HG02642 (cell line): ENCODE measurements at regions not wholly inside any gene's neighbourhood (a gene's known extent, or its start where the extent isn't known, plus 50 kb on each side); places are given as distances from the start of the nearest gene placed in this dataset.

Experiments used
- ATAC-seq: cut with Tn5 transposase; IDR thresholded peaks from one replicate; pipeline ENCODE4 v1.9.1; 2021; ENCODE audit warnings: mild to moderate bottlenecking; ENCODE audit not compliant: unreplicated experiment, poor library complexity

DNA sequence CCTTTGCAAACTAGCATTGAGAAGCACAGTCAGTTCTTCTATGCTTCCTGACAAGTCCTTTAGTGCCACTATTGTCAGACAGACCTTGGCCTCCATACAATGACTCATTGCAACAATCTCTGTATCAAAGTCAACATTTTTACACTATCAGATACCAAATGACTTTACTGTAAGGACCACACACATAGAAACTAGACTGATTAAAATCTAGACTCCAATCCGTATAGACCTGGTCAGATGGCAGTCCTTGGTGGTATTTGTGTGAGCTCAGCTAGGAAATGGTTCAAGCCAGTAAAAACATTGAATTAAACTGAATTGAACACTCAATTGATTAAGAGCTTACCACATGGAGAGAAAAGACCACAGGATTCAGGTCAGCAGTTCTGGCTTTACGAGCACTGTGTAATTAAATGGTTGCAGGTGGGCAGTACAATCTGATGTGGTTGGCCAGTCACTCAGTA is 549.8 kb upstream of the LCORL start:
- ATAC-seq: no peak

DNA sequence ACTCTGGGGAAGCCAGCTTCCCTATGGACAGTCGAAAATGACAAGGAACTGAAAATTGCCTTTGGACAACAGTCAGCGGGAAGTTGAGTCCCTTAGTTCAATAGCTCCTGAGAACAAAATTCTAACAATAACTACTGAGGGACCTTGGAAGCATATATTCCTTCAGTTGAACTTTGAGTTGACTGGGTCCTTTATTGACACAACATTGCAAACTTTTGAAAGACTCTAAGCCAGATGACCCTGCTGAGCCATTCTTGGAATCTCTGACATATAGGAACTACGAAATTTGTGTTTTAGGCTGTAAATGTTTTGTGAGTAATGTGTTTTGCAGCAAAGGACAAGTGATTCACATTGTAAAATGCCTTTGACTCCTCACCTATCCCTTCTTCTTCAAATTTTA is 548.8 kb upstream of the LCORL start:
- ATAC-seq: no peak

DNA sequence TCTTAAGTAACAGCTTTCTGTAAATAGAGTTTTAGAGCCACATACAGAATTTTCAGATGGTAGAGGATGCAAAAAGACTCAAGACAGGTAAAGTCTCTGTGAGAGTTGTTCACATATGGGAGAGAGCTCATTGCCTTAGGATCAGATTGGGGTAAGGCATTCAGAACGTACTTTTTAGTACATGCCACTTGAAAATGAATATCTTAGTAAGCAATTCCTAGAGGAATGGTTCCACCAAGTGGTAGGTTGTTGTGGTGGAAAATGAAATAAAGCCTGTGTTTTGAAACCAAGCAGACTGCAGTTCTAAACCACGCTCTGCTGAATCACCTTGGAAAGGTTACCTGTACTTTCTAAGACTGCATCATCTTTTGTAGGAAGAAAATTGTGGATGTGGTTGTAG is 547.0 kb upstream of the LCORL start:
- ATAC-seq: no peak

DNA sequence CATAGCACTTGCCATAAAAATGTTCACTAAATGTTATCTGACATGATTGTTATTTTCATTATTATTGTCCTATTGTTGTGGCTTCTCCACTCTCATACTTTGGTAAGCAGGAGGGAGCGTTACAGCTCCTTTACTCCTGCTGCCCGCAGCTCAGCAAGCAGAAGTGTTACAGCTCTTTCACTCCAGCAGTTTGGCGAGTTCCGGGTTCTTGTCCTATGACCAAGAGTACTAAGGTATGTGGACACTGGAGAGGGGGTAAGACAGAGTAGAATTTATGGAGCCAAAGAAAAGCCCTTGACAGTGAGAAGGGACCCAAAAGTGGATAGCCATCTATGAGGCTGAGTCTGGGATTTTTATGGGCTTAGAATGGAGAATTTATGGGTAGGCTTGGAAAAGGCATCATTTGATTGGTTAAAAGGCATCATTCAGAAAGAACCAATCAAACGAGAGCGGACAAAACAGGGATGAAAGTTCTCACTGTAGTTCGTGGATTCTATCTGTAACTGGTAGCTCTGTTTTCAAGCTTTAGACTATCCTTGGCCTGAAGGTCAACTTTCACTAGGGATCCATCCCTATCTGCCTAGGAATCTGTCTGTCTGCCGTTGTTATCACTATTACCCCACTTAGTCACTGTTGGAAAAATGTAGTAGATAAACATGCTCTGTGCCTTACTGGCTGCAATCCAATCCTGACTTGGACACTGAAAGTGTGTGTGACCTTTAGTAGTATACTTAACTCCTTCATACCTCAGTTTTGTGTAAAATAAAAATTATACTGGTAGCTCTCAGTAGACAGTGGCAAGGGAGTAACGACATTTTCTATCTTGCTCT is 545.6 kb upstream of the LCORL start:
- no peak for ATAC-seq

DNA sequence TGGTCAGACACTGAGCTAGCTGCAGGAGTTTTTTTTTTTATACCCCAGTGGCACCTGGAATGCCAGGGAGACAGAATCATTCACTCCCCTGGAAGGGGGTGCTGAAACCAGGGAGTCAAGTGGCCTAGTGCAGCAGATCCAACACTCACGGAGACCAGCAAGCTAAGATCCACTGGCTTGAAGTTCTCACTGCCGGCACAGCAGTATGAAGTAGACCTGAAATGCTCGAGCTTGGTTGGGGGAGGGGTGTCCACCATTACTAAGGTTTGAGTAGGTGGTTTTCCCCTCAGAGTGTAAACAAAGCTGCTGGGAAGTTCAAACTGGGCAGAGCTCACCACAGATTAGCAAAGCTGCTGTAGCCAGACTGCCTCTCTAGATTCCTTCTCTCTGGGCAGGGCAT is 537.9 kb upstream of the LCORL start:
- no peak for ATAC-seq

DNA sequence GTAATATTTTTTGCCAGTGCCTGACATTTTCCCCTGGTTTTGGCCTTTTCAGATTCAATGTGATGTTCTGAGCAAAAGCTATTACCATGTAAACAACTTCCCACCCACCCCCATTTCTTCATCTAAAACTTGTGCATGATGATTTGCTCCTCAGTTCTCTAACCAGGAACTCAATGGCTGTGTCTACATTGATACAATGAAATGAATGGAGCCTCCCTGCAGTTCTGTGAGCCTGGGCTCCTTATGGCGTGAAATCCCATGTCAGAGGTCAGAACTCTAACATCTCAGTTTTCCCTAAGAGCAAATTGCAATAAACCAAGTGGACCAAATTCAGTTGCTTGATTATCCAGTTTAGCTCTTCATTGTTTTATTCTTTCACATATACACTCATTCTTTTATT is 534.8 kb upstream of the LCORL start:
- ATAC-seq: no peak

DNA sequence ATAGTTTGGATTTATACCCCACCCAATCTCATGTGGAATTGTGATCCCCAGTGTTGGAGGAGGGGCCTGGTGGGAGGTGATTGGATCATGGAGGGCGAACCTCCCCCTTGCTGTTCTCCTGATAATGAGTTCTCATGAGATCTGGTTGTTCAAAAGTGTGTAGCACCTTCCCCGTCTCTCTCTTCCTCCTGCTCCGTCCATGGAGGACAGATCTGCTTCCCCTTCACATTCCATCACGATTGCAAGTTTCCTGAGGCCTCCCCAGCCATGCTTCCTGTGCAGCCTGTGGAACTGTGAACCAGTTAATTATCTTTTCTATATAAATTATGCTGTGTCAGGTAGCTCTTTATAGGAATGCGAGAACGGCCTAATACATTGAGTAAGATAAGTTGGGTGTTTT is 518.8 kb upstream of the LCORL start:
- no peak for ATAC-seq

DNA sequence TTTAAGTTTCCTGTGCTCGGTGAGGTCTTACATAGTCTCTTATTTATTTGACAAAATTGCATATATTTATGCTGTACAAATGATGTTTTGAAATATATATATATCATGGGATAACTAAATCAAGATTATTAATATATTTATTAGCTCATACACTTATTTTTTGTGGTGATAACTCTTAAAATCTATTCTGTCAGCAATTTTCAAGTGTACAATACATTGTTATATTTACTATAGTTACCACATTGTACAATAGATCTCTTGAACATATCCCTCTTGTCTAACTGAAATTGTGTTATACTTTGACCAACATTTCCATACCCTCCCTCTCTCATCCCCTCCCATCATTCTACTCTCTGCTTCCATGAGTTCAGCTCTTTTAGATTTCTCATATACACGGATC is 516.6 kb upstream of the LCORL start:
- ATAC-seq: no peak

DNA sequence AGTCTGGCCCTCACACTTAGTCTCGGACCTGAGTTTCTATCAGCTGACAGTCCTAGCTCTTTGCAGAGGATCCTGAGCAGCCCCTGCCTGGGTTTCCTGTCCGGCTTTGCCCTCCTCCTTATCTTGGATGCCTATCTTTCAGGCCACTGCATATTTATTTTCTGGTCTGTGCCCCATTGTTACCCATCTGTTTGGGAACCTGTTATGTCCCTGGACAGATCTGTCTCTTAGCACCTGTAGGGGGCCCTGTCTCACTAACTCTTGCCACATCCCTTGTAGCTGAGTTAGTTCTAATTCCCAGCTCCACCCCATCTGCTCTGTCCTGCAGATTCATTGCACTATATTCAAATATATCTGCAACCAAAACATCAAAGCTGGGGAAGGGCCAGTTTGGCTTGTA is 514.9 kb upstream of the LCORL start:
- no peak for ATAC-seq

DNA sequence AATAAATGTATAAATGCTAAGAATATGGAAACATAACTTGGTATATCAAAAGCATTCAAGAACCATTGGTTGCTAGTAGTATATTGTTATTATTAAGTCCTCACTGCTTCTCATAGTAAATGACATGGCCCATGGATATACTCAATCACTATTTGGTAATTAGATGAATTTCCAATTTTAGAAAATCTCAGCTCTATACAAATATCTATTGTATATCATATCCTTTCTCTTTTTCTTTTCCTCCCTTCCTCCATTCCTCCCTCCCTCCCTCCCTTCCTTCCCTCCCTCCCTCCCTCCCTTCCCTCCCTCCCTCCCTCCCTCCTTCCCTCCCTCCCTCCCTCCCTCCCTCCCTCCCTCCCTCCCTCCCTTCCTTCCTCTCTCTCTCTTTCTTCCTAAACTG is 514.4 kb upstream of the LCORL start:
- ATAC-seq: no peak

DNA sequence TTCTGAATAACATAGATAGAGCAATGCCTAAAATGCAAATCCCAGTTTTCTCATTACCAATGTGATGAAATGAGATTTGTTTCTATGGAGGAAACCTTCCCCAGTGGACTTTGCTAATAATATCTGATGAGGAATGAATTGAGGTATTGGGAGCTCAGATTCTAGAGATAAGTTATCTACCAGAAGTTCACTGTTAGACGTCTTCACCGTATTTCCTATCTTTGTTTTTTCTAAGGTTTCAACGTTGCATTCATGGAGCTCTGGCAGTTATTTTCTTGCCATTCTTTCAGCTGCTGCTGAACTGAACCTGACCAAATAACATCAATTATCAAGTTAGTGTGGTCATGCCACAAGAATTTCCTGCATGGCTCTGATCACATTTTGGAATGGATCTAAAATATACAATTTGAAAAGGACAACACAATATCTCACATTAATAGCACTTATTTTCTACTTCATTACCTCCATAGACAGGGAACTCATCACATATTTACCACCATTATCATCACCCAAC is 511.8 kb upstream of the LCORL start:
- no peak for ATAC-seq

DNA sequence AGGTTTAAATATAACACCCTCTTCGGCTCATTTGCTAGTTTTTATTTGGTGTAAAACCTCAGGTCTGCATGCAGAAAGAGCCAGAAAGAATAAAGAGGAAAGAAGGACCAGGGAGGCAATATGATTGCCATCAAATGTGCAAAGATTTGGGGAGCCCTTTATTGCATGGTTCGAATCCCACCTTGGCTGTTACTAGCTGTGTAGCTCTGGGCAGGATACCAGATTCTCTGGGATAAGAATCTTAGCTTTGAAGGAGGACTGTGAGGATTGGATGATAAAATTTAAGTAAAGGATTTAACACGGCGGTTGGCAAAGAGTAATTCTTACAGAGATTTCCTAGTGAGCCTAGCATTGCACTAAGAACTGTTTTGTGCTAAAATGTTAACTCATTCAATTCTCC is 510.2 kb upstream of the LCORL start:
- no peak for ATAC-seq

DNA sequence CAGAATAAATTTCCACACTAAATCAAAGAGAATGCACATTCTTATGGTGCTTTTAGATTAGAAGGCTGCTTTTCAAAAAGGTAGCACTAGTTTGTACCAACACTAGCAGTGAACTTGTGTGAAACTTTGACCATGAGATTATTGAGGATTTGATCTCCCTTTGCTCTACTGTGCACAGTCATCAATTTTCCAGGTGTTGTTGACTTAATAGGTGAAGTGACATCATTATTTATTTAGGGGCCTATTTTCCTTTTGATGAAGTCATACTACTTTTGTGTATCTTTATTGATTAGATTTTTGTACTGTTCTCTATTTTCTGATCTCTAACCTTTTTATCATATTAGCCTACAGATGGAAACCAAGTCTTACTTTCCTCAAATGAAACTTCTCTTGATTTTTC is 507.9 kb upstream of the LCORL start:
- no peak for ATAC-seq

DNA sequence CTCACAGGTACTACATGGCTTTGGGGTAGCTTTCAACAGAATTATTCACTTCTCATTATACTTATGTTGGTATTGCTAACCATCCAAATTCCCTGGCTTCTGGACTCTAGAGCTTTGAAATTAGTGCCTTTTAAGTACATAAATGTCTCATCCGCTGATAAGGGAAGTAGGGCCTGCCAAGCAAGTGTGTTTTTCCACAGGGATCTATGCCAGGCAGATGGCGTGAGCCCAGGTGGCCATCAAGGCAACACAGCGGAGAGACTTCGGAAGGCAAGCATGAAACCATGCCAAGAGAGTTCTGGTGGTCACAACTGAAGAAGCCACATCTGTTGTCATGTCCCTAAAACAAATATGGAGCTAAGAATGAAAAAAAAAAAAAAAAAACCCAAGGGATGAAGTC is 503.1 kb upstream of the LCORL start:
- ATAC-seq: no peak

DNA sequence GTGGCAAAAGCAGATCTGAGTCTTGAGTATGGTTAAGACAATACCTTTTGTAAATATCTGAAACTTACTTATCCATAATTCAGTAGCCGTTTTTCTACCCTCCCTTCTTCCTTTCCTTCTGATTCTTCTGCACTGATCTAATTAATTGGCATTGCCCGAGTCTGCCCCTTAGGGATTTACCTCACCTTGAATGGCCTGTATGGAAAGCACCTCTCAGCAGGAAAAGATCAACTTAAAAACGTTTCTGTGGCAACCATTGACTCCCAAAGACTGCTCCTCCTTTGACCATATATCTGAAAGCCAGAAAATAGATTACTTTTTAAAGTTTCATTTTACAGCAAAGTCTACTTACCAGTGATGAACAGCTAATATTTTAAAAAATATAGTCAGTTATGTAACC is 496.5 kb upstream of the LCORL start:
- ATAC-seq: no peak

DNA sequence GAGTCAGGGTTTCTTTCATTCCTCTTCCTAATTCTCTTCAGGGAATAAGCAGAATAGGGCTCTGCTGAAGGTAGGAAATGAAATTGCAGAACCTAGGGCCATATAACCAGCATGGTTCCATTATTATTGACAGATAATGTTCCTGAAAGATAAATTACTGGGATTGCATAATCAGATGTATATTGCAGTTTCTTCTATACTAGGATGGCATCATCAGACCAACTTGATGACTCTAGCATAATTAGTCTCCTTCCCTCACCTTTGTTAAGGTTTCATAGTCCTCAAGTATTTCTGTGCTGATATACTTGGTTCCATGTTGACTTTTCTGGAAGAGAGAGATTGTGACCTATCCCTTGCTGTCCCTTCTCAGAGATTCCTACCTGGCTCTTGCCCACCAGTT is 492.3 kb upstream of the LCORL start:
- ATAC-seq: no peak

DNA sequence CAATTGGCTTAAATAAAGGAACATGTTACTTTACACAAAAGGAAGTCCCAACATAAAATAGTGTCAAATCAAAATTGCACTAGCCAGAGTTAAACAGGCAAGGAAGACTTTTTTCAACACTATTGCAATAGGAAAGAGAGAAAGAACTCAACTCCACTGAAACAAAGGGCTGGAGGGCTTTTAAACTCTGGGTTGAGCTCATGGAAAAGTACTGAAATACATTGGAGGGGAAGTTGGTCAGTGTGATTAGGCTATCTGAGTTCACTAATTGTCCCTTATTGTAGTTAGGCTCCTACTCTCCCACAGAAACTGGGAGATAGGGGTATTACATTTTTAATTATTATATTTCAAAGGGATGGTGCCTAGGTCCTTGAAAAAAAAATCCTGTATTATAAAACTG is 491.2 kb upstream of the LCORL start:
- no peak for ATAC-seq

DNA sequence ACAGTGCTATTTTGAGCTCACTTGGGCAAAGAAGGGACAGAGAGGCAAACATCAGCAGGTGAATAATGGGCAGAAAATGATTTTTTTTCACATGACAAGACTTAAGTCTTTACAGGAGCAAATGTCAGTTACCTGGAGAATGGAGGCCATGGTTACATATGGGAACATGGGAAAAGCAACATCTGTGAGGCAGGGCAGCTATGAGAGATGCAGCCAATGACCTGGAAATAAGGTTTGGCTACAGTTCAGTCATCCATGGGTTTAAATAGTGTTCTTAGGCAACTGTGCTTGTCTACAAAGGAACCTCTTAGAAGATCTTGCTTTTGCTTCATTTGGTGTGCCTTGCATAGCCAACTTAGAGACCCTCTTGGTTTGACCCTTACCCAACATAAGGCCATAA is 490.2 kb upstream of the LCORL start:
- ATAC-seq: no peak

DNA sequence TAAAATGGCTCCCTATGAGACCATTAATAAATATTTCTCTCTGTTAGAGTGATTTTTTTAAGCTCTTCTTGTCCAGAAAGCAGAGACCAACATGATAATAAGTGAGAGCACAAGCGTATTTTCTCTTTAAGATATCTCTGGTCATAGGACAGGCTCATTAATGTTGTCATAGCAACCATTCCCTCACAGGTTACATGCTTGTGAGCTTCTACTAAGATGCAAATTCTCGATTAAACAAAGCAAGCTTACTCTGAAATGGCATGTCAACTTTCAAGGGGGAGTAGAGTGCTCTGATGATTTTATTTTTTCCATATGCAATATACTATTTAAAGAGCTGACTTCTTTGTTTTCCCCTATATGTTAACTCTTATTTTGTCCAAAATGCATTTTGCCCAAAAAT is 487.2 kb upstream of the LCORL start:
- ATAC-seq: no peak

DNA sequence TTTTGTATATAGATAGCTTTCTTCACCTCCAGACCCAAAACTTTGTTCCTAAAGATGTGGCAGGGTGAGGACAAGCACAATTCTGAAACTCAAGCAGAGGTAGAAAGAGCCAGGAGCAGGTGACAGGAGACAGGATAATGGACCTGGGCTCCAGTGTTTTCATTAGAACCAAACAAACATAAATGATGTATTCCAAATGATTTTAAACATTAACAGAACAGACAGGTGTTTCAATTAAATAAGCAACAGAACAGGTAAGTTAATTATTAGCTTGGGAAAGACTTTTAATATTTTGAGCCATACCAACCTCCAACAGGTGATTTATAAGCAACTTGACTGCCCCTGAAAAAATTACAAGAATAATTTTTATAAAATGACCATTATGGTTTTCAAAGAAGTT is 459.4 kb upstream of the LCORL start:
- ATAC-seq: no peak

DNA sequence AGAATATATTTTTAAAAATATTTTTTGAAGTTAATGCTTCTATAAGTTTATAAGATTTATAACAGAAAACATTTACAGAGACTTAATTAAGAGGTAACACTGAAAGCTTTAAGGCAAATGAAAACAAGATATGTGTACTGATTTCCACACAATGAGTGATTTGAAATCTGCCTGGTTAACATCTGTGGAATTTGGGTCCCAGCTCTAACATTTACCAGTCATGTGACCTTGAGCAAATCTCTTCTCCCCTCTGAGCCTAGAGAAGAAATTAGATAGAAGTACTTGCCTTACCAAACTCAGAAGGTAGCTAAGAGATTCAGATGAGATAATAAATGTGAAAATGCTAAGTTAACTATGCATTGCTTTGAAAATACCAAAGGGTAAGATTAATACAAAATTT is 458.8 kb upstream of the LCORL start:
- ATAC-seq: no peak

DNA sequence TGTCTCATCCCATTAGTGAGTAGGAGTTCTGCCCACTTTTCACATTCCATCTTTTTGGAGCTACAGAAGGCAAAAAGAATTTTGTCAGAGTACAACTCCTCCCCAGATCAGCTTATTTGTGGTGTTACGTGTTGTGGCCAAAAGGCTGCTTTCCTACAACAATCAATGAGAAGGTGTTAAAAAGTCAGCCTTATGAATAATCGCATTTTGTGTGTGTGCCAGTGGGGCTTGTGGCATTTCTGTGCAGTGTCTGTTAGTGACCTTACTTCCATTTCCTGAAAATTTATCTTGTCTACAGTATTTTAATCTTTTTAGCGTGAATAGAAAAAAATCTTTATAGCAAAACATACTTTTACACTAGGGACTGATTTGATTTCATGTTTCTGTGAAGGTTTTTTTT is 458.3 kb upstream of the LCORL start:
- ATAC-seq: no peak
